H9 (cell line): ENCODE measurements at regions not wholly inside any gene's neighbourhood (a gene's known extent, or its start where the extent isn't known, plus 50 kb on each side); places are given as distances from the start of the nearest gene placed in this dataset.

Experiments
- DNase-seq: peaks from one replicate; pipeline ENCODE4 v3.0.0-alpha.2; 2017
- H2AFZ ChIP-seq: one replicate; pipeline ENCODE4 v1.6.1; 2013; ENCODE audit warnings: mild to moderate bottlenecking, low read length, control low read depth, moderate library complexity
- H2AK5ac ChIP-seq: 2 replicates; pipeline ENCODE4 v1.6.1; 2013; ENCODE audit warnings: low read length, control low read depth, mixed read lengths; ENCODE audit not compliant: insufficient read length
- H2BK120ac ChIP-seq: one replicate; pipeline ENCODE4 v1.6.1; 2013; ENCODE audit warnings: low read depth, mild to moderate bottlenecking, low read length, control low read depth, inconsistent platforms; ENCODE audit not compliant: poor library complexity, severe bottlenecking
- H2BK12ac ChIP-seq: 2 replicates; pipeline ENCODE4 v1.6.1; 2013; ENCODE audit warnings: low read length, control low read depth, mixed read lengths, low read depth; ENCODE audit not compliant: insufficient read length
- H2BK15ac ChIP-seq: 2 replicates; pipeline ENCODE4 v1.6.1; 2013; ENCODE audit warnings: low read depth, low read length, control low read depth
- H2BK20ac ChIP-seq: one replicate; pipeline ENCODE4 v1.6.1; 2013; ENCODE audit warnings: low read depth, mild to moderate bottlenecking, low read length, control low read depth, inconsistent platforms; ENCODE audit not compliant: poor library complexity, severe bottlenecking
- H2BK5ac ChIP-seq: 2 replicates; pipeline ENCODE4 v1.6.1; 2013; ENCODE audit warnings: low read length, control low read depth, mixed read lengths; ENCODE audit not compliant: insufficient read length
- H3K14ac ChIP-seq: 2 replicates; pipeline ENCODE4 v1.6.1; 2013; ENCODE audit warnings: low read length, control low read depth; ENCODE audit not compliant: insufficient read depth
- H3K18ac ChIP-seq: 2 replicates; pipeline ENCODE4 v1.6.1; 2013; ENCODE audit warnings: low read depth, mild to moderate bottlenecking, mixed read lengths, low read length, control low read depth; ENCODE audit not compliant: insufficient read length
- H3K23ac ChIP-seq: 2 replicates; pipeline ENCODE4 v1.6.1; 2013; ENCODE audit warnings: low read length, control low read depth, mixed read lengths, low read depth; ENCODE audit not compliant: insufficient read length
- H3K23me2 ChIP-seq: 2 replicates; pipeline ENCODE4 v1.6.1; 2013; ENCODE audit warnings: low read depth, mild to moderate bottlenecking, mixed read lengths, low read length, control low read depth; ENCODE audit not compliant: insufficient read length, poor library complexity, severe bottlenecking
- H3K27ac ChIP-seq: 2 replicates; pipeline ENCODE4 v1.5.1; 2013; ENCODE audit warnings: low read length, control low read depth, mixed read lengths, low read depth; ENCODE audit not compliant: insufficient read length
- H3K27me3 ChIP-seq: 2 replicates; pipeline ENCODE4 v1.6.1; 2013; ENCODE audit warnings: low read length, control low read depth, inconsistent platforms; ENCODE audit not compliant: insufficient read depth
- H3K4ac ChIP-seq: 2 replicates; pipeline ENCODE4 v1.6.1; 2013; ENCODE audit warnings: low read depth, mild to moderate bottlenecking, control low read depth, inconsistent platforms, low read length, moderate library complexity
- H3K4me1 ChIP-seq: 2 replicates; pipeline ENCODE4 v1.6.1; 2013; ENCODE audit warnings: low read length, control low read depth, inconsistent platforms; ENCODE audit not compliant: insufficient read depth
- H3K4me2 ChIP-seq: 2 replicates; pipeline ENCODE4 v1.6.1; 2013; ENCODE audit warnings: low read length, control low read depth, mixed read lengths; ENCODE audit not compliant: insufficient read length, insufficient read depth
- H3K56ac ChIP-seq: 2 replicates; pipeline ENCODE4 v1.6.1; 2013; ENCODE audit warnings: low read depth, mild to moderate bottlenecking, mixed read lengths, low read length, control low read depth; ENCODE audit not compliant: insufficient read length
- H3K79me1 ChIP-seq: 2 replicates; pipeline ENCODE4 v1.6.1; 2013; ENCODE audit warnings: low read depth, mild to moderate bottlenecking, moderate library complexity, low read length, control low read depth, inconsistent platforms; ENCODE audit not compliant: insufficient read depth, poor library complexity, severe bottlenecking
- H3K79me2 ChIP-seq: 2 replicates; pipeline ENCODE4 v1.6.1; 2013; ENCODE audit warnings: low read length, control low read depth, inconsistent platforms; ENCODE audit not compliant: insufficient read depth
- H3K9ac ChIP-seq: 2 replicates; pipeline ENCODE4 v1.6.1; 2013; ENCODE audit warnings: low read length, control low read depth, mixed read lengths; ENCODE audit not compliant: insufficient read length; ENCODE audit errors: extremely low read depth
- H3K9me3 ChIP-seq: one replicate; pipeline ENCODE4 v1.6.1; 2013; ENCODE audit warnings: low read depth, low read length, inconsistent platforms; ENCODE audit not compliant: control insufficient read depth
- H3T11ph ChIP-seq: one replicate; pipeline ENCODE4 v1.6.1; 2013; ENCODE audit warnings: mild to moderate bottlenecking, low read length, control low read depth, inconsistent platforms
- H4K20me1 ChIP-seq: one replicate; pipeline ENCODE4 v1.6.1; 2013; ENCODE audit not compliant: control insufficient read depth, insufficient read length, insufficient read depth
- H4K5ac ChIP-seq: 2 replicates; pipeline ENCODE4 v1.6.1; 2013; ENCODE audit warnings: low read depth, mild to moderate bottlenecking, mixed read lengths, low read length, control low read depth; ENCODE audit not compliant: insufficient read length
- H4K8ac ChIP-seq: replicated peaks from 2 replicates; pipeline ENCODE4 v1.6.1; 2013; ENCODE audit warnings: low read length, control low read depth, mixed read lengths, low read depth; ENCODE audit not compliant: insufficient read length
- H4K91ac ChIP-seq: 2 replicates; pipeline ENCODE4 v1.6.1; 2013; ENCODE audit warnings: low read depth, mild to moderate bottlenecking, moderate library complexity, mixed read lengths, low read length, control low read depth; ENCODE audit not compliant: insufficient read length
- H3K27ac Mint-ChIP-seq, 3 experiments: 2 replicates in 2 of 3; 3 replicates in 1 of 3; pipeline ENCODE4 v1.8.0; 2020 to 2021; ENCODE audit warnings: mixed read lengths in 3 of 3, mild to moderate bottlenecking in 1 of 3, moderate library complexity in 1 of 3
- H3K27me3 Mint-ChIP-seq: 2 replicates; pipeline ENCODE4 v1.8.0; 2021; ENCODE audit warnings: low read depth, mild to moderate bottlenecking, moderate library complexity, mixed read lengths
- H3K36me3 Mint-ChIP-seq, 3 experiments: 2 replicates in 2 of 3; 3 replicates in 1 of 3; pipeline ENCODE4 v1.8.0; 2020 to 2021; ENCODE audit warnings: low read depth in 3 of 3, mixed read lengths in 3 of 3; ENCODE audit not compliant: insufficient read depth in 1 of 3
- H3K4me1 Mint-ChIP-seq, 2 experiments: 2 replicates each; pipeline ENCODE4 v1.8.0; 2020; ENCODE audit warnings: mixed read lengths in 2 of 2
- H3K4me3 Mint-ChIP-seq, 2 experiments: 2 replicates in 1 of 2; 3 replicates in 1 of 2; pipeline ENCODE4 v1.8.0; 2020 to 2021; ENCODE audit warnings: mild to moderate bottlenecking in 2 of 2, mixed read lengths in 2 of 2, moderate library complexity in 1 of 2
- H3K9me3 Mint-ChIP-seq, 2 experiments: 2 replicates in 1 of 2; 3 replicates in 1 of 2; pipeline ENCODE4 v1.8.0; 2020; ENCODE audit warnings: mild to moderate bottlenecking in 2 of 2, mixed read lengths in 2 of 2, moderate library complexity in 1 of 2
- WGBS: extraction: QIAGEN DNeasy Blood & Tissue Kit; methylation state at CpG from one replicate; pipeline ENCODE4 v1.1.7; 2013; ENCODE audit warnings: missing lambda C conversion rate, low lambda C conversion rate, mixed read lengths; ENCODE audit not compliant: insufficient read length; ENCODE audit errors: extremely low coverage; 5-methylcytosine and 5-hydroxymethylcytosine counted together
- TF ChIP-seq, protein P1 (sequence below): fragments of 200-600 bp; sonication (generic); conservative IDR thresholded peaks from 3 replicates; pipeline ENCODE4 v1.8.0; 2021; ENCODE audit warnings: antibody characterized with exemption, mild to moderate bottlenecking

DNA sequence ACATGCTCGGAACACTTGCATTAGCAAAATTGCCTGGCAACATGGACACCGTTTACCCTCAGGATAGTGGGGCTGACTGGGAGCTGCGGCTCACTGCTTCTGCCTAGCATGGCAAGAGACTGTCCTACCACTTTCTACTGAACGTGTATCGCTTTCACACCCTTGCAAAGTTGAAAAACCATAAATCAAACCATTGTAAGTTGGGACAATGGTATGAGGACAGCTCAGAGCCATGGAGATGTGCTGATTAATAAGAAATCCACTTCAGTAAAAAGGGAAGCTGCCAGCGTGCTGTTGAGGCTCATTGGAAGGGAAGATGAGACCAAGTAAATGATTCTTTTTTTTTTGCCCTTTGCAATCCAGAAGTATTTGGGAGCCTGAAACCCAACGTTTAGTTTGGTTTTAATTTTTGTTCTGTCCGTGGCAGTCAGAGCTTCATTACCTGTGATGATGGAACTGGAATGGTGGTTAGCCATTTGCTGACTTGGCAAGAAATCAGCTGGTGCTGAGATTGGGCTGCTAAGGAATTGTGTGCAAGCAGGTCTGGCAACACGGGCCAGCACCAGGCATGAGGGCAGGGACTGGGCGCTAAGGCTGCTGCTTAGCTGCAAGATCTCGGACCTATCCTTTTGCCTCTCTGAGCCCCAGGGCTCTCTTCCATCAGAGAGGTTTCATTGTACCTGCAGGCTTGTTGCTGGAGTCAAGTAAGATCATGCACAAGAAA lies 75.5 kb upstream of the HS6ST1 start:
- Histone ChIP-seq H3K18ac (no peak overlapping the region), H2AK5ac (no peak overlapping the region), H3K56ac (no peak overlapping the region), H4K20me1 (no peaks in the 10 kb centered on the region), H2BK12ac (no peak overlapping the region), H2BK5ac (no peak overlapping the region), H3K4me1 (peaks cover 4% of the 10 kb centered on the region; the same call in 1 of the 2 replicates), H2BK15ac (no peak overlapping the region), H2AFZ (no peak overlapping the region), H4K8ac (no peak overlapping the region), H3K9ac (no peak overlapping the region), H3K4ac (no peak overlapping the region), H3K27ac (no peak overlapping the region), H2BK120ac (no peak overlapping the region), H3K4me2 (no peak overlapping the region), H3K27me3 (no peaks in the 10 kb centered on the region), H3K79me2 (no peaks in the 10 kb centered on the region), H3K14ac (no peak overlapping the region), H3K79me1 (no peaks in the 10 kb centered on the region), H3T11ph (no peak overlapping the region), H4K5ac (no peak overlapping the region), H3K23ac (no peak overlapping the region), H4K91ac (no peak overlapping the region), H2BK20ac (no peak overlapping the region), H3K9me3 (no peaks in the 10 kb centered on the region), H3K23me2 (no peaks in the 10 kb centered on the region)
- Mint-ChIP-seq H3K4me3 (no peak overlapping the region), H3K4me1 (peaks cover 32 to 35% of the 10 kb centered on the region in 2 experiments), H3K9me3 (peaks cover 0 to 5% of the 10 kb centered on the region in 2 experiments; a peak in 1 of 5 replicates), H3K36me3 (peaks cover 0 to 4% (median 0%) of the 10 kb centered on the region in 3 experiments; a peak in 2 of 7 replicates), H3K27ac (no peak overlapping the region), H3K27me3 (peaks cover 2% of the 10 kb centered on the region; the same call in 1 of the 2 replicates)
- no CpG with 5 or more reads among the region's 11 CpGs for WGBS
- DNase-seq = peak; percentile 14
- TF ChIP-seq, protein P1, sequence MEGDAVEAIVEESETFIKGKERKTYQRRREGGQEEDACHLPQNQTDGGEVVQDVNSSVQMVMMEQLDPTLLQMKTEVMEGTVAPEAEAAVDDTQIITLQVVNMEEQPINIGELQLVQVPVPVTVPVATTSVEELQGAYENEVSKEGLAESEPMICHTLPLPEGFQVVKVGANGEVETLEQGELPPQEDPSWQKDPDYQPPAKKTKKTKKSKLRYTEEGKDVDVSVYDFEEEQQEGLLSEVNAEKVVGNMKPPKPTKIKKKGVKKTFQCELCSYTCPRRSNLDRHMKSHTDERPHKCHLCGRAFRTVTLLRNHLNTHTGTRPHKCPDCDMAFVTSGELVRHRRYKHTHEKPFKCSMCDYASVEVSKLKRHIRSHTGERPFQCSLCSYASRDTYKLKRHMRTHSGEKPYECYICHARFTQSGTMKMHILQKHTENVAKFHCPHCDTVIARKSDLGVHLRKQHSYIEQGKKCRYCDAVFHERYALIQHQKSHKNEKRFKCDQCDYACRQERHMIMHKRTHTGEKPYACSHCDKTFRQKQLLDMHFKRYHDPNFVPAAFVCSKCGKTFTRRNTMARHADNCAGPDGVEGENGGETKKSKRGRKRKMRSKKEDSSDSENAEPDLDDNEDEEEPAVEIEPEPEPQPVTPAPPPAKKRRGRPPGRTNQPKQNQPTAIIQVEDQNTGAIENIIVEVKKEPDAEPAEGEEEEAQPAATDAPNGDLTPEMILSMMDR = no peak
